GM04504 (cell line): ENCODE measurements at regions not wholly inside any gene's neighbourhood (a gene's known extent, or its start where the extent isn't known, plus 50 kb on each side); places are given as distances from the start of the nearest gene placed in this dataset.
"Not testable (repeated sequence)": the region's sequence is repeated elsewhere in the genome, so short reads cannot be mapped to it uniquely, and the experiment has no call there.

Experiments
- DNase-seq: peaks from one replicate; pipeline ENCODE4 v3.0.0-alpha.2; 2012; ENCODE audit warnings: low read depth

DNA sequence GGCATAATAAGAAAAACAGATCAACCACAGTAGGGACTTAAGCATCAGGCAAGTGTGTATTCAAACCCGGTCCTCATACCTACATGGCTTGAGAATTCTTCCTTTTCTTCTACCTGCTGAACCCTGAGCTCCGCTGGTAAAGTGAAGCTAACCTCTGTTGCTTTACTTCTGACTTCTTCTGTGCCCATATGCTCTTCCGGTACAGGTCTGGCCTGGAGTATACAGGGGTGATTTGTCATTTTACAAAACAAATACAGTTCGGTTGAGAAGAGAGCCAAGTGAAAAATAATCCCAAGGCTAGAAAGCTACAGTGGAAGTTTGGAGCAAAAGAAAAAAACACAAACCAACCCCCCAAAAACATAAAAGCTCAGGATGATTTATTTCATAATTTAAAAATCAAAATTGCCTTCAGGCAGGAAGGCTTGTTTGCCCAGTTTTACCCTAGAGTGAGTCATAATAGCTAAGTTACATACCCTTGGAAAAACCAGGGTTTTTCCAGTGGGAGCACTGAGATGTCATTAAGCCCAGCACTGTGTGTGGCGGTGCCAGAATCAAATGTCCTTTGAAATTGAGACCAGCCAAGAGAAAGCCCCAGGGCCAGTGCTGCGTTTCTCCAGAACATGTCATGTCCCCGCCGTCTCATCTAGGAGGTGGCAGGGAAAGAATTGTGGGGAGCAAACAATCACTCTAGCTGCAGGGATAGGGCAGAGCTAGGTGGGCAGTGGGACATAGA, 305.5 kb upstream of the ISX start:
- DNase-seq: no peak

DNA sequence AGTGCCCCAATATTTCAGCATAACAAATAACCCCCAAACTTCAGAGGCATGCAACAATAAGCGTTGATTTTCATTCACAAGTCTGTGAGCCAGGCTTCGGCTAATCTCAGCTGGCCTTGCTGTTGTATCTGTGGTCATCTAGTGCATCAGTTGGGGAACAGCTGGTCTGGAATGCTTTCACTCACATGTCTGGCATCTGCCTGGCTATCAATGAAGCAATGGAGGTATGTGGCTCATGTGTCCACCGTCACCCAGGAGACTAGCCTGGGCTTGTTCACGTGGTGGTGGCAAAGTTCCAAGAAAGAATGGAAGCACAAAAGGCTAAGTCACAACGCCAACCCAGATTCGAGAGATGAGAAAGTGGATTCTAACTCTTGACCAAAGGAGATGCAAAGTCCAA, 304.8 kb upstream of the ISX start:
- DNase-seq: no peak

DNA sequence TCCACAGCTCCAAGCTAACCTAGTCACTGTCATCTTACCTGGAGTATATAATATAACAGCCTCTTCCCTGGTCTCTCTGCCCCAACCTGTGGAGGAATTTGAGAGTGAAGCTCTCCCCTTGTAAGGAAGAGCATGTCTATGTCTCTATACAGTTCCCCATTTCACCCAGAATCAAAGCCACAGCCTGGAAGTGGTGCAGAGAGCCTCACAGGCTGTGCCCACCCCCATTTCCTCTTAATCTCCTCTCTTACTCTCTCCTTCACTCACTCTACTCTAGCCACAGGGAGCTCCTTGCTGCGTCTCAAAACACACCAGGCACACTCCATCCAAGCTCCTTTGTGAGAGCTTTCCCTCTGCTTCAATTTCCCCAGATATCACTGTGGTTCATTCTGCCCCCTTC, 302.5 kb upstream of the ISX start:
- no peak for DNase-seq

DNA sequence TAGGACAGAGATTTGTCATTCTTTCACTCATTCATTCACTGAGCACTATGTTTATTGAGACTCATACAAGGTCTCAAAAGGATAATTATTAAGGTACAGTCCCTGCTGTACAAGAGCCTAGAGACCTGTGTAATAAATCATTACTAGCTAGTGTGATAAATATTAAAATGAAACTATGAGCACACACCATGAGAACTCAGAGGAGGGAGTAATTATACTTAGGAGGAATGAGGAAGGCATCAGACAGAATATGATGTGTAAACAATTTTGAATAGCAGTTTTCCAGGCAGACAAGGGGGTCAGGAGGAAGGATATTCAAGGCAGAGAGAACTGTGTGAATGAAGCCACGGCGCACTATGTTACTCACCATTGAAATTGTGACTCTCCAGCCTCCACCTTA, 300.8 kb upstream of the ISX start:
- DNase-seq: no peak

DNA sequence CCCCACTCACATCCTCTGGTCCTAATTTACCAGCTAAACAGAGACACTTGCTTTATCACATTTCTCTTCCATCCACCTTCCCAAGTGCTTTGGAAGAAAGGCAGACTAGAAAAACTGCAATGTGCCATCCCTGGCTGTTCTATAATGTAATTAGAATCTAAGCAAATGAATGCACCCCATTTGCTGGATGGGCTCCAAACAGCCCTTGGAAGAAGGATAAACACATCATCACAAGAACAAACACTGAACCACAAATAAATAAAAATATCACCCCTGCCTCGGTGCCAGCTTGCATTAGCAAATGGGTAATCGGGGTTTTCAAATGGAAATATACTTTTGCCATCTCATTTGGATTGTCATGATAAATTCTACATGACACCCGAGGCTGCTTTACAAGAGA, 296.6 kb upstream of the ISX start:
- no peak for DNase-seq

DNA sequence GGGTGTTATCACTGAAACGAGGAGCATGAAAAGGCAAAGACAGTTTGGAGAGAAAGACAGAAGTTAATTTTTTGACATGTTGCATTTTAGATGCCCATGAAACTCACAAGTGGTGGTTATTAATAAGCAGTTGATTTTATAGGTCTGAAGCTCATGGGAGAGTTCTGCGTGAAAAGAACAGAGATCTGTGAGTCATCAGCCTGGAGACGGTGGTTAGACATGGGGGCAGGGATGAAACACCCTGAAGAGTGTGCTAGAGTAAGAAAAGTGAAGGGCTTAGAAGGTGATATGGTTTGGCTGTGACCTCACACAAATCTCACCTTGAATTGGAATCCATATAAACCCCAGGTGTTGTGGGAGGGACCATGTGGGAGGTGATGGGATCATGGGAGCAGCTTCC, 289.1 kb upstream of the ISX start:
- no peak for DNase-seq

DNA sequence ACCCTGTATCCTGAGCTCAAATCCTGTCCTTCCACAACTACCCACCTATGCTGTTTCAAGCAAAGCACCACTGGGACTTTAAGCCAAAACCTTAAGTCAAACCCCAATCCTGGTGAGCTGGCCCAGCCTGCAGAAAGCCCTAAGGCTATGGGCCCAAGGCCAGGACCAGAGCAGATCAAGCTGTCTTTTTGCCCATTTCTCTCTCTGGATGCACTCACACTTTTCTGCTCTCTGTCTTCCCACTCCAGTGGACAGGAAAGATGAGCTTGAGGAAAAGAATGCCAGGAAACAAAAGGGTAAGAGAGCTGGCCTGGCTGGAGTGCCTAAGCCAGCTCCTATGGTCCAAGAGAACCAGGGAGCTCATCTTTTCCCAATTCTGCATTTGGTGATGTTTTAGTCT, 284.3 kb upstream of the ISX start:
- DNase-seq: no peak

DNA sequence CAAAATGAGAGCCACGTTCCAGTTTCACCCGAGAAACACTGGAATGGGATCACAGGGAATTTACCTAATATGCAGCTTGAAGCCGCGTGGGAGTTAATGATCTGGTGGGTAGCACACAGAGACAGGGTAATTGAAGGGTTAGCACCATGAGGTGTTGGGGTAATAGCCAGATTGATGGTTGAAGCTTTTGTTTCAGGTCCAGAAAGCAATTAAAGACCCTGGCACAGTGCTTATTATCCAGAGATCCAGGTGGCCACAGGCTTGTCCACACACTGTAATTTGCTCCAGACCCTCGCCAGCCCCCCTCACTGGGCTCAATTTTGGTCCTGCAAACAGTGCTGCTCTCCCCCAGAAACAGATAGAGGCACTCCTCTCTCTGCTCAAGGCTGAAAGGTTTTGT, 282.5 kb upstream of the ISX start:
- no peak for DNase-seq

DNA sequence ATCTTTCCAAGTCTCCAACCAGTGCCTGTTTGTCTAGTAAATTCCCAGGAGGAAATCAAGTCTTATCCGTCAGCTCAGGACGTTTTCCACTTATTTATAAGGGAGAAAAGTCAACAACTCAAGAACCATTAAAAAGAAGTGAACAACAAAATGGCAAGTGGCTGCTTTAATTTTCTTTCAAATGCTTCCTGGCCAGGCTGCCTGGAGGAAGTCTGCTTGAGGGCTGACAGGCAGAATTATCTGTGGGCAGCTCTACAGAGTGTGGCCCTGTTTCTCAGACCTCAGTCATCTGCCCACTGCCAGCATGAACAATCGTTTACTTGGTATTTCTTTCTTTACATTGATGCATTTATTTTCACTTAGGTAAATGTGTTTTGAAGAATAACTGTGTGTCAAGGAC, 281.9 kb upstream of the ISX start:
- DNase-seq: no peak

DNA sequence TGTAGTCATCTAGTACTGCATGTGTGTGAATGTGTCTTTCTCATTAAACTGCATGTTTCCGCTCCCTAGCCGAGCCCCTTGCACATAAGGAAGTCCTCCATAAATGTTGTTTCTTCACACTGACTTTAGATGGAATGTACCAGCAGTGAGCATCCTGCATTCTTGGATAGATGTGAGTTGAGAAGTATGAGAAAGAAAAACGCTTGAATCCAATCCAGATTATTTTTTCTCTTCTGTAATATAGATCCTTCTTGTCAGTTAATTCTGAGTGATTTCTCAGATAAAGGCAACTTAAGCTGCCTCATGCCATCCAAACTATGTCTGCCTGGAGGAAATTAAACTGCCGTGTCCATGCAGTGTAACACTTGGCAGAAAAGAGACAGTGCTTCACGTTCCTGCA, 268.1 kb upstream of the ISX start:
- DNase-seq: no peak

DNA sequence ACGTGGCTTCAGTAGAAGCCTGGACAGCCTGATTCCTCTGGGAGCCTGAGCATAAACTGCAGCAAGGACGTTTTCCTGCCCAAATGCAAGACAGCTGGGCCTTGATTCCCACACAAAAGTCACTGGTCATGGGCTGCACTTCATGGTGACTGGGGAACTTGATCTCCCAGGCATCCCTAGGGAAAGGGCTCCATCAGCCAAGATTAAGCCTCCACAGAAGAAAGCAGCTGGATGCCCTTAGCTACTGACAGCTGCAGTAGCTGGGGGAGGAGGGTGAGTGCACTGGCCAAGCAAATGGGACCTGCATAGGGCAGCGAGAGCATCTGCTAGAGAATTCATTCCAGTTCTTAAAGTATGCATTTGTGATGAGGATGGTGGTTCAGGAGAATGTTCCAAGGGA, 267.4 kb upstream of the ISX start:
- no peak for DNase-seq

DNA sequence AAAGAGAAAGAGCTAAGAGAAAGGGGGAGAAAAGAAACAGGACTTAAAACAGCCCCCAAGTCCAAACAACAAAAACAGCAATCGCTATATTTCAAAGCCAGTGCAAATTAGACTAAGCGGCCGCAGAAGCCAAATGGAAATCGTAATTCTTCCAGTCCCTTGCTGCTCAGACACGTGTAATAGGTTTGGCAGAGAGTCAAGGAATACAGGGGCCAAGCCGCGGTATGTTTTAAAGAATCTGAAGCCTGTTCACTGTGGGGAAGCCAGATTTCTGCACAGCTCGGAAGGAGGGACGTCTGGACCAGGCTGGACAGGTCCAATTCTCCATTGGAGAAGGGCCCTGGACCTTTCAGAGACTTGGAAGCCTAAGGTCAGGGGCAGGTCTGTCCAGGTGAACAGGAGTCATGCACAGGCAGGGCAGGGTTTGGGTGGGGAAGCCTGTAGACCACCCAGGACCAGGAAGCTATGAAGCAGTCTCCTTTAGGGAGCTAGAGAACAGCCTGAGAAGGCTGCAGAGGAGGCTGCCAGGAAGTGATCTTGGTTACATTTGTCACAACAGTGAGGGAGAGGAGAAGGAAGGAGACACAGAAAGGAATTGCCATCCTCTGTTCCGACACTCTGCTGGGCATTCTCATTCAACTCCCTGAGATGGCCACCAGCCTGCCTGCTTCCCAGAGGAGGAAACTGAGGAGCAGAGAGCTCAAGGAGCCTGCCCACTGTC, 265.5 kb upstream of the ISX start:
- DNase-seq: peak; percentile 3

DNA sequence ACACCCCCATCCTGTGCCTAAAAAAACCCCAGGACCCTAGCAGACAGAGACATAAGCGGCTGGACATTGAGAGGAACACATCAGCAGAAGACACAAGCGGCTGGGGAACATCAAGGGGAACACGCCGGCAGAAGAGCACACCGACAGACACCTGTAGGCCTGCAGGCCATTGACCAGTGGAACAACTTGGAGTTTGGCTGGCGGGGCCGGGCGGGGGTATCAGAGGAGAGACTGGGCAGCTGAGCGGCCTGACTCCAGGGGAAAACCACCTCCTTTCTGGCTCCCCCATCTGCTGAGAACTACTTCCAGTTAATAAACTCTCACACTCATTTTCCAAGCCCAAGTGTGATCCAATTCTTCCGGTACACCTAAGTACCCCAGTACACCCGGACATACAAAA, 264.7 kb upstream of the ISX start:
- no peak for DNase-seq

DNA sequence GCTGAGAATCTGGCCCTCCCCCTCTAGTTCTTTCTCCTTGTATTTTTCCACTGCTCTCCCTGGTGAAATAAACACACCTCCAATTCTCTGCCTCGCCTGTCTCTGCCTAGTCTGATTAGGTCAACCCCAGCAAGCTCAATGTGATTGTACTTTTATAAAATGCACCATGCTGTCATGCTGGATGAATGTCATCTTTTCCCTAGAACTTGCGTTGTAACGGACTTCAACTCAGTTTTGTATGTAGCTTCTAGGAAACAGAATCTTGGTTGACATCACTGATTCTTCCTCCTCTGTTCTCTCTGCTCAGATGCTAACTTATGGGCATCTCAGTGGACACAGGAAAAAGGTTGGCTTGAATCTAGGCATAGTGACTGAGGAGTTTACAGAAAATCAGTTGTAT, 261.9 kb upstream of the ISX start:
- no peak for DNase-seq

DNA sequence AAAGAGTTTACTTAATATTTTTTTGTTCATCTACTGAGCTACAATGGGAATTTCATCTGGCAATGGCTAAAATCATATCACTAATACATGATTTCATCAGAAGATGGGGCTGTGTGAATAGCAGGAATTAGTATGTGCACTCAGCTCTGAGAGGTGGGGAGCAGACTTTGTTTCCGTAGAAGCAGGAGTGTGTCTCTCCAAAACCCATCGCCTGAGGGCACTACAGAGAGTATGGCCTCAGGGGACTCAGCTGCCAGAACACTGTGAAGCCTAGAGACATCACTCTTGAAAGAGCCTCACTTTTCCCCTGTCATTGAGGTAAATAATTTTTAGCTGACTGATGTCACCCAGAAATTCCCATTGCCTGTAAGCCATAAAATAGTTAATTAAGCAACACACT, 261.4 kb upstream of the ISX start:
- no peak for DNase-seq

DNA sequence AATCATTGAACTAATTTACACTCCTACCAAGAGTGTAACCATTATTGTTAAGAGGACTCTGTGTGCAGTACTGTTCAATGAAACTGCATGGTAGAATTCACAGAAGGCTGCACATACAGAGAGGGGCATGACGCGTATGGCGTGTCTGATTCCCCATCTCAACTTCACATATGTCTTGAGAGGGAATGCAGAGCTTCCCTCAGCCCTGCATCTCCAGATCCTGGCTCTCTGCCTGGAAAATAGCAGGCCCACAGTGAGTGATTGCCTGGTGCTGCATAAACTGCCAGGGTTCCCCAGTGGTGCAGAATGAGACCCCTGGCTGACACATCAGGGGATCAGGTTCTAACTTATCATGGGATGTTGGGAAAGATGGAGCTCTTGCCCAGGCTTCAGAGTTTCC, 260.2 kb upstream of the ISX start:
- DNase-seq: no peak

DNA sequence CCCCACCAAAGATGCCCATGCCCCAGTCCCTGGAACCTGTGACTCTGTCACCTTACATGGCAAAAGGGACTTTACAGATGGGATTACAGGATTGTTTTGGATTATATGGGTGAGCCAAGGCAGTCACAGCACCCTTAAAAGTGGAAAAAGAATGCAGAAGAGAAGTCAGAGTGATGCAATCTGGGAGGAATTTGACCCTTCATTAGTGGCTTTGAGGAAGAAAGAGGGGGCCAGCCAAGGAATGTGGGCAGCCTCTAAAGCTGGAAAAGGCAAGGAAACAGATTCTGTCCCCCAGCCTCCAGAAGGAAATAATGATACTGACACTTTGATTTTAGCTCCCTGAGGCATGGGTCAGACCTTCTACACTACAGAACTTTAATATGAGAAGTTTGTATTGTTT, 257.3 kb upstream of the ISX start:
- DNase-seq: no peak

DNA sequence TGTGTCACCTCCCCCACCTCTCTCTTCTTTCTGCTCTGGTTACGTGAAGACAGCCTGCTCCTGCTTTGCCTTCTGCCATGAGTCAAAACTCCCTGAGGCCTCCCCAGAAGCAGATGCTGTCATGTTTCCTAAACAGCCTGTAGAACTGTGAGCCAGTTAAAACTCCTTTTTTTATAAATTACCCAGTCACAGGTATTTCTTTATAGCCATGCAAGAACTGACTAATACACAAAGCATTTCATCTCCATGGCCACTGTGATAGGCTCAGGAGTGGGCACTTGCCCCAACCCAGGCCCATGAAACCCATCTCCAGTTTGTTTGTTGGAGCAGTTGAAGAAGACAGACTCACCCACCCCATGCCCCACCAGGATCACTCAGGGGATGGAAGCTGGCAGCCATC, 253.3 kb upstream of the ISX start:
- DNase-seq: no peak

DNA sequence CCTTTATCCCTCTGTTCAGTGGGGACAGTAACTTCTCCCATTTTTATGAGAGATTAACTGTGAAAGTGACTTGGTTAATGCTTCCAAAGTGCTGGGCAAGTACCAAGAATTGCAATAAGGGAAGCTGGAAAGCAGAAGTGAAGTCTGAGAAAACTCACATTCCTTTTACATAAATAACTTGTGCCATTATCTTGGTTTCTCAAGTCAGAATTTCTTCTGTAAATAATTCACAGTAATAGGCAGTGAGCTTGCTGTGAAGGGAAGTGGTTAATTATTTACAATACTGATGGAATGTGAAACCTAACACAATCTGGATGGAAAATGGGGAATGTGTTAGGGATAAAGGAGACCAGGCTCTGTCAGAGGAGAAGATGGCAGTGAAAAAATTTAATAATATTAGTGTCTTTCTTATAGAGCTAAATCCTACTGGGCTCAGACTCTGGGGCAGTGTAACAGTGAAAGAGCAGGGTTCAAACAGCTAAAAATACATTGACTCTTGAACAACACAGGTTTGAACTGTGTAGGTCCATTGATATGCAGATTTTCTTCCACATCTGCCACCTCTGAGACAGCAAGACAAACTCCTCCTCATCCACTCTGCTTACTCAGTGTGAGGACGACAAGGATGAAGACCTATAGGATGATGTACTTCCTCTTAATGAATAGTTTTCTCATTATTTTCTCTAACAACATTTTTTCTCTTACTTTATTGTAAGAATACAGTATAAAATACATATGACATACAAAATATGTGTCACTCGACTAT, 251.5 kb upstream of the ISX start:
- no peak for DNase-seq

DNA sequence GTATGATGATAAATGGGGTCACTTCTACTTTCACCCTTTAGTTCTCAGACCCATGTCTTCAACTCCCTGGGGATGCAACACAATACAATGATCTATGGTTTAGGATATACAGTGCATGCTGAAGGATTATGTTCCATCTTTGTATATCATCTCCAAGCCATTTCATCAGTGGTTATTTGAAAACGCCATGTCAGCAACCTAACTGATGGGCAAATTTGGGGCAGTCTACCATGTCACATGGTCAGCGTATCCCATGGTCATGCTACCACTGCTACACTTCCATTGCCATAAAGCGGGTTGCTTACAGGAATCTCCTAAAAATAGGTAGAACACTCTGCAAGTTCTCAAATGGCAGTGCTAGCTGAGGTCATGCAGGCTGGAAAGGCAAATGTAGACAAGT, 236.5 kb upstream of the ISX start:
- DNase-seq: no peak

DNA sequence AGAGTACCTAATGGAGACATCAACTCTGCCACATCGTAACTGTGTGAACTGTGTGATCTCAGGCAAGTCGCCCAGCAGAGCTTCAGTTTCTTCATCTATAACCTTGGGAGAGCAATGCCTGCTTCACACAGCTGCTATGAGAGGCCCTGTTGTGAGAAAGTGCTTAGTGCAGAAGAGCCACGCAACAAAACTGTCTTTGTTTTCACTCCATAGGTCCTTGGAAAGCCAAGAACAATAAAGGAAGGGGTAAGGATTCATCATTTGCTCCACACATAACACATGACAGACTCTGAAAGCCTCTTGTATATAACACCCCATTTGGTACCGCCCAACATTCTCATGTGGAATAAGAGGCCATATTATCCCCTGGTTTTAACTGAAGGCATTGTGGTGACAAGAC, 231.9 kb upstream of the ISX start:
- DNase-seq: no peak

DNA sequence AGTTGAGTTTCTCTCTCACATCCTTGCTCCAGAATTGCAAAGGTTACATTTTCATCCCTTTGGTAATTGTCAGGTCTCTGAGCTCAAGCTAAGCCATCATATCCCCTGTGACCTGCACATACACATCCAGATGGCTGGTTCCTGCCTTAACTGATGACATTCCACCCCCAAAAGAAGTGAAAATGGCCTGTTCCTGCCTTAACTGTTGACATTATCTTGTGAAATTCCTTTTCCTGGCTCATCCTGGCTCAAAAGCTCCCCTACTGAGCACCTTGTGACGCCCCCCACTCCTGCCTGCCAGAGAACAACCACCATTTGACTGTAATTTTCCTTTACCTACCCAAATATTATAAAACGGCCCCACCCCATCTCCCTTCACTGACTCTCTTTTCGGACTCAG, 231.4 kb upstream of the ISX start:
- DNase-seq: not testable (repeated sequence)

DNA sequence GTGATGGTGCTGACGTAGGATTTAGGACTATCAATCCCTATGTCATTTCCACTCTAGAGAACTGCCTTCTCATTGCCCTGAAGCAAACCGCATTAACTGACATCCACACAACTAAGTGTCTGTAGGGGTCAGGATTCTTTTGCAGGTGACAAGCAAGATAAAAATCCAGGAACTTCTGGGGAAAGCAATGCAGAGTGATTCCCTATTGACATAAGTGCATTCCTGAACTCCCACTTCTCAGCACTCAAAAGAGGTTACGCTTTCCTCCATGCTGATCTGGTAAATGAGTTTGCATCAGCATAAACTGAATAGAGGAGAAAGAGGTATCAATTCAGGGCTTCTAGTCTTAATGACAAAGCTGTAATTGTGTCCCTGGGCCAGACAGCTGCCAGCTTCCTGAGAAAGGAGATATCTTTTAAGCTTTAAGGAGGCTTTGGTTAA, 224.6 kb upstream of the ISX start:
- DNase-seq: no peak
